ENCODE measurements at regions not wholly inside any gene's neighbourhood (a gene's known extent, or its start where the extent isn't known, plus 50 kb on each side); places are given as distances from the start of the nearest gene placed in this dataset.
A peak's percentile ranks its signal among the peaks of the same experiment; 100 is the strongest.

GRCh38 chr20:48191200-48191599 is 405.9 kb upstream of the SULF2 start:
- no peak overlapping the region for H3K27ac ChIP-seq (replicated peaks)
- H3K4me3 ChIP-seq (replicated peaks; ENCODE audit: insufficient read depth, low read length), result no peak overlapping the region
- TF ChIP-seq GABPA (IDR thresholded peaks at IDR 0.05; ENCODE audit: low read depth) (no peak), CTCF (IDR thresholded peaks at IDR 0.05; ENCODE audit: insufficient read depth, low read length) (no peak), POLR2AphosphoS5 (IDR thresholded peaks at IDR 0.05; ENCODE audit: low read depth) (no peak), REST (IDR thresholded peaks at IDR 0.05; ENCODE audit: insufficient replicate concordance, low read depth) (no peak), SPI1 (IDR thresholded peaks at IDR 0.05; ENCODE audit: borderline replicate concordance, low read depth) (no peak)
- no peak for DNase-seq (ENCODE audit: low read depth in 1 of 2, low spot score in 1 of 2)
- H3K27me3 ChIP-seq (ENCODE audit: insufficient read depth, poor library complexity, severe bottlenecking), result no peaks in the 10 kb centered on the region

GRCh38 chr20:48190757-48191156 is 405.5 kb upstream of the SULF2 start:
- TF ChIP-seq GABPA (IDR thresholded peaks at IDR 0.05; ENCODE audit: low read depth) (no peak), POLR2AphosphoS5 (IDR thresholded peaks at IDR 0.05; ENCODE audit: low read depth) (no peak), REST (IDR thresholded peaks at IDR 0.05; ENCODE audit: insufficient replicate concordance, low read depth) (no peak), SPI1 (IDR thresholded peaks at IDR 0.05; ENCODE audit: borderline replicate concordance, low read depth) (no peak), CTCF (IDR thresholded peaks at IDR 0.05; ENCODE audit: insufficient read depth, low read length) (no peak)
- Histone ChIP-seq H3K27me3 (ENCODE audit: insufficient read depth, poor library complexity, severe bottlenecking) (no peaks in the 10 kb centered on the region), H3K27ac (replicated peaks) (no peak overlapping the region), H3K4me3 (replicated peaks; ENCODE audit: insufficient read depth, low read length) (no peak overlapping the region)
- no peak for DNase-seq (ENCODE audit: low read depth in 1 of 2, low spot score in 1 of 2)

GRCh38 chr20:48189181-48189580 is 403.9 kb upstream of the SULF2 start:
- no peak overlapping the region for H3K27ac ChIP-seq (replicated peaks)
- H3K4me3 ChIP-seq (replicated peaks; ENCODE audit: insufficient read depth, low read length), result no peak overlapping the region
- peak in 1 of 2 experiments; percentile 1 for DNase-seq (ENCODE audit: low read depth in 1 of 2, low spot score in 1 of 2)
- no peaks in the 10 kb centered on the region for H3K27me3 ChIP-seq (ENCODE audit: insufficient read depth, poor library complexity, severe bottlenecking)
- no peak for TF ChIP-seq SPI1 (IDR thresholded peaks at IDR 0.05; ENCODE audit: borderline replicate concordance, low read depth)
- TF ChIP-seq GABPA (IDR thresholded peaks at IDR 0.05; ENCODE audit: low read depth), result no peak
- no peak for TF ChIP-seq POLR2AphosphoS5 (IDR thresholded peaks at IDR 0.05; ENCODE audit: low read depth)
- no peak for TF ChIP-seq CTCF (IDR thresholded peaks at IDR 0.05; ENCODE audit: insufficient read depth, low read length)
- TF ChIP-seq REST (IDR thresholded peaks at IDR 0.05; ENCODE audit: insufficient replicate concordance, low read depth), result no peak
